HEK293 (cell line): ENCODE measurements at regions not wholly inside any gene's neighbourhood (a gene's known extent, or its start where the extent isn't known, plus 50 kb on each side); places are given as distances from the start of the nearest gene placed in this dataset.

Experiments used
- CTCF ChIP-seq: fragments of 450-650 bp; formaldehyde crosslinking; IDR thresholded peaks from 2 replicates; pipeline ENCODE4 v1.5.1; 2016; ENCODE audit warnings: missing biosample characterization, missing genetic modification characterization
- ZBTB6 ChIP-seq: fragments of 450-650 bp; formaldehyde crosslinking; IDR thresholded peaks from 2 replicates; pipeline ENCODE4 v1.5.1; 2017; ENCODE audit warnings: missing biosample characterization, missing genetic modification characterization
- ZNF274 ChIP-seq, 2 experiments: fragments of 200-500 bp in 1 of 2; fragments of 450-650 bp in 1 of 2; sonication (Bioruptor generic) in 1 of 2; formaldehyde crosslinking in 1 of 2; IDR thresholded peaks; 2 replicates each; pipeline versions ENCODE4 v1.5.1 to v1.6.1; 2014 to 2016; ENCODE audit warnings: borderline replicate concordance in 1 of 2, inconsistent platforms in 1 of 2, low read length in 1 of 2, missing biosample characterization in 1 of 2, missing genetic modification characterization in 1 of 2
- ZNF394 ChIP-seq: fragments of 450-650 bp; formaldehyde crosslinking; IDR thresholded peaks from 2 replicates; pipeline ENCODE4 v1.5.1; 2016; ENCODE audit warnings: missing biosample characterization, missing genetic modification characterization, mild to moderate bottlenecking, moderate library complexity, borderline replicate concordance
- ZNF561 ChIP-seq: fragments of 450-650 bp; IDR thresholded peaks from 2 replicates; pipeline ENCODE4 v1.5.1; 2018; ENCODE audit warnings: missing biosample characterization, missing genetic modification characterization, borderline replicate concordance

GRCh38 chr16:62638324-62638911, 602.2 kb upstream of the CDH8 start:
- no peak for TF ChIP-seq ZNF274 (IDR thresholded peaks at IDR 0.05; ENCODE audit: low read length)
- TF ChIP-seq ZNF274 (tag by site-specific recombination; IDR thresholded peaks at IDR 0.05; ENCODE audit: borderline replicate concordance), result no peak
- no peak for TF ChIP-seq CTCF (tag by site-specific recombination)
- no peak for TF ChIP-seq ZBTB6 (tag by site-specific recombination)
- TF ChIP-seq ZNF561, result no peak
- no peak for TF ChIP-seq ZNF394 (tag by site-specific recombination)
